Panc1 (cell line): ENCODE measurements at regions not wholly inside any gene's neighbourhood (a gene's known extent, or its start where the extent isn't known, plus 50 kb on each side); places are given as distances from the start of the nearest gene placed in this dataset.

Experiments used
- POLR2AphosphoS5 ChIP-seq: IDR thresholded peaks from 2 replicates; pipeline ENCODE4 v1.6.1; 2012; ENCODE audit warnings: mild to moderate bottlenecking, low read depth, low read length, moderate library complexity
- SIN3A ChIP-seq: IDR thresholded peaks from 2 replicates; pipeline ENCODE4 v1.6.1; 2012; ENCODE audit warnings: low read depth, mild to moderate bottlenecking, low read length, moderate library complexity, borderline replicate concordance; ENCODE audit not compliant: insufficient read depth
- TCF7L2 ChIP-seq: IDR thresholded peaks from 2 replicates; pipeline ENCODE4 v1.6.1; 2011; ENCODE audit warnings: mild to moderate bottlenecking, low read depth, low read length, inconsistent platforms
- TF ChIP-seq, protein P1 (sequence below): fragments of 450-650 bp; IDR thresholded peaks from 2 replicates; pipeline ENCODE4 v1.5.1; 2017; ENCODE audit warnings: mild to moderate bottlenecking

DNA sequence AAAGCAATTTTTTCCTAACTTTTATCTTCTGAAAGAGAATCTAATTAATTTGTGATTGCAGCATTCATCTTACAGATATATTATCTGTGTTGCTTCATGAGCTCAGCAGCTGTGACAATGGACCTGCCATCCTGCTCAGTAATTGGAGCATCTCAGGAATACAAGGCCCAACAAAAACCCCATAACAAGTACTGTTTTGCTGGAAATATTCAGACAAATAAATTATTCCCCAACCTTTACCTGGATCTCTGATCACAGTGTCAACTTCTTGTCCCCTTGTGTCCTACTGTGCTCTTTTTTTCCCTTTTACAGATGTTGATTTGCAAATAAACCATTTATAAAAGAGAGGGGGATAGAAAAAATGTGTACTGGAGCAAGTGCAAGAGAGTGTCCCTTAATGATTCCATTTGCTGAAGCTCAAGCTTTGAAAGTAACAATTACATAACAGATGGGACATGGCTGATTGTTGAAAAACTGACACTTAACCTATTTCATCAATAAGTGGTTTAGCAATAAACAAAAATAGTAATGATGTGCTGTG is 1063.4 kb upstream of the GHITM start:
- TF ChIP-seq, protein P1, sequence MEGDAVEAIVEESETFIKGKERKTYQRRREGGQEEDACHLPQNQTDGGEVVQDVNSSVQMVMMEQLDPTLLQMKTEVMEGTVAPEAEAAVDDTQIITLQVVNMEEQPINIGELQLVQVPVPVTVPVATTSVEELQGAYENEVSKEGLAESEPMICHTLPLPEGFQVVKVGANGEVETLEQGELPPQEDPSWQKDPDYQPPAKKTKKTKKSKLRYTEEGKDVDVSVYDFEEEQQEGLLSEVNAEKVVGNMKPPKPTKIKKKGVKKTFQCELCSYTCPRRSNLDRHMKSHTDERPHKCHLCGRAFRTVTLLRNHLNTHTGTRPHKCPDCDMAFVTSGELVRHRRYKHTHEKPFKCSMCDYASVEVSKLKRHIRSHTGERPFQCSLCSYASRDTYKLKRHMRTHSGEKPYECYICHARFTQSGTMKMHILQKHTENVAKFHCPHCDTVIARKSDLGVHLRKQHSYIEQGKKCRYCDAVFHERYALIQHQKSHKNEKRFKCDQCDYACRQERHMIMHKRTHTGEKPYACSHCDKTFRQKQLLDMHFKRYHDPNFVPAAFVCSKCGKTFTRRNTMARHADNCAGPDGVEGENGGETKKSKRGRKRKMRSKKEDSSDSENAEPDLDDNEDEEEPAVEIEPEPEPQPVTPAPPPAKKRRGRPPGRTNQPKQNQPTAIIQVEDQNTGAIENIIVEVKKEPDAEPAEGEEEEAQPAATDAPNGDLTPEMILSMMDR = no peak
- no peak for TF ChIP-seq POLR2AphosphoS5
- TF ChIP-seq TCF7L2 = no peak
- no peak for TF ChIP-seq SIN3A
